PFSK-1 (cell line): ENCODE measurements at regions not wholly inside any gene's neighbourhood (a gene's known extent, or its start where the extent isn't known, plus 50 kb on each side); places are given as distances from the start of the nearest gene placed in this dataset.

ENCODE experiments used
- POLR2AphosphoS5 ChIP-seq: IDR thresholded peaks from 2 replicates; pipeline ENCODE4 v1.6.1; 2012; ENCODE audit warnings: low read depth, mild to moderate bottlenecking, control low read depth, low read length, moderate library complexity
- SIN3A ChIP-seq: IDR thresholded peaks from 2 replicates; pipeline ENCODE4 v1.6.1; 2012; ENCODE audit warnings: mild to moderate bottlenecking, low read length, moderate library complexity, borderline replicate concordance; ENCODE audit not compliant: insufficient read depth
- TAF1 ChIP-seq: IDR thresholded peaks from 2 replicates; pipeline ENCODE4 v1.6.1; 2012; ENCODE audit warnings: low read length, control low read depth, borderline replicate concordance; ENCODE audit not compliant: insufficient read depth
- TF ChIP-seq, protein P1 (sequence below), 2 experiments: IDR thresholded peaks; 2 replicates each; pipeline versions ENCODE4 v1.6.1 to v1.8.0; 2011 to 2012; ENCODE audit warnings: low read depth in 2 of 2, low read length in 2 of 2, control low read depth in 1 of 2, inconsistent platforms in 1 of 2, mild to moderate bottlenecking in 1 of 2, moderate library complexity in 1 of 2; ENCODE audit not compliant: insufficient read depth in 1 of 2

GRCh38 chr4:35175487-35175886 lies 1068.8 kb downstream of the ARAP2 start:
- TF ChIP-seq SIN3A: no peak
- no peak for TF ChIP-seq TAF1
- TF ChIP-seq POLR2AphosphoS5: no peak
- TF ChIP-seq, protein P1, sequence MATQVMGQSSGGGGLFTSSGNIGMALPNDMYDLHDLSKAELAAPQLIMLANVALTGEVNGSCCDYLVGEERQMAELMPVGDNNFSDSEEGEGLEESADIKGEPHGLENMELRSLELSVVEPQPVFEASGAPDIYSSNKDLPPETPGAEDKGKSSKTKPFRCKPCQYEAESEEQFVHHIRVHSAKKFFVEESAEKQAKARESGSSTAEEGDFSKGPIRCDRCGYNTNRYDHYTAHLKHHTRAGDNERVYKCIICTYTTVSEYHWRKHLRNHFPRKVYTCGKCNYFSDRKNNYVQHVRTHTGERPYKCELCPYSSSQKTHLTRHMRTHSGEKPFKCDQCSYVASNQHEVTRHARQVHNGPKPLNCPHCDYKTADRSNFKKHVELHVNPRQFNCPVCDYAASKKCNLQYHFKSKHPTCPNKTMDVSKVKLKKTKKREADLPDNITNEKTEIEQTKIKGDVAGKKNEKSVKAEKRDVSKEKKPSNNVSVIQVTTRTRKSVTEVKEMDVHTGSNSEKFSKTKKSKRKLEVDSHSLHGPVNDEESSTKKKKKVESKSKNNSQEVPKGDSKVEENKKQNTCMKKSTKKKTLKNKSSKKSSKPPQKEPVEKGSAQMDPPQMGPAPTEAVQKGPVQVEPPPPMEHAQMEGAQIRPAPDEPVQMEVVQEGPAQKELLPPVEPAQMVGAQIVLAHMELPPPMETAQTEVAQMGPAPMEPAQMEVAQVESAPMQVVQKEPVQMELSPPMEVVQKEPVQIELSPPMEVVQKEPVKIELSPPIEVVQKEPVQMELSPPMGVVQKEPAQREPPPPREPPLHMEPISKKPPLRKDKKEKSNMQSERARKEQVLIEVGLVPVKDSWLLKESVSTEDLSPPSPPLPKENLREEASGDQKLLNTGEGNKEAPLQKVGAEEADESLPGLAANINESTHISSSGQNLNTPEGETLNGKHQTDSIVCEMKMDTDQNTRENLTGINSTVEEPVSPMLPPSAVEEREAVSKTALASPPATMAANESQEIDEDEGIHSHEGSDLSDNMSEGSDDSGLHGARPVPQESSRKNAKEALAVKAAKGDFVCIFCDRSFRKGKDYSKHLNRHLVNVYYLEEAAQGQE (IDR thresholded peaks at IDR 0.05; ENCODE audit: insufficient read depth in 1 of 2, low read depth in 2 of 2, low read length in 2 of 2): no peak
